CD14-positive monocyte (primary cell): ENCODE measurements at regions not wholly inside any gene's neighbourhood (a gene's known extent, or its start where the extent isn't known, plus 50 kb on each side); places are given as distances from the start of the nearest gene placed in this dataset.

Experiments used
- DNase-seq, 3 donors: peaks; one replicate each; pipeline ENCODE4 v3.0.0-alpha.2; 2011 to 2022
- H2AFZ ChIP-seq: 2 replicates; pipeline ENCODE4 v1.6.0; 2012; ENCODE audit warnings: mild to moderate bottlenecking, low read depth, low read length, inconsistent platforms; ENCODE audit not compliant: insufficient read depth, poor library complexity, severe bottlenecking
- H3K27ac ChIP-seq, 2 donors: 1 replicate in 1 of 2; 2 replicates in 1 of 2; pipeline ENCODE4 v1.5.1; 2012 to 2013; ENCODE audit warnings: low read length in 2 of 2, control low read depth in 1 of 2, inconsistent platforms in 1 of 2, low read depth in 1 of 2, mild to moderate bottlenecking in 1 of 2
- H3K27me3 ChIP-seq, 2 donors: one replicate each; pipeline versions ENCODE4 v1.6.0 to v1.6.1; 2011 to 2013; ENCODE audit warnings: low read length in 2 of 2; ENCODE audit not compliant: control insufficient read depth in 2 of 2, insufficient read depth in 2 of 2
- H3K36me3 ChIP-seq, 2 donors: replicated peaks in 1 of 2; 1 replicate in 1 of 2; 2 replicates in 1 of 2; pipeline versions ENCODE4 v1.5.1 to v1.6.1; 2012 to 2013; ENCODE audit warnings: low read length in 2 of 2, control low read depth in 1 of 2, inconsistent platforms in 1 of 2, mild to moderate bottlenecking in 1 of 2; ENCODE audit not compliant: insufficient read depth in 2 of 2, control insufficient read depth in 1 of 2
- H3K4me1 ChIP-seq, 2 donors: 1 replicate in 1 of 2; 2 replicates in 1 of 2; pipeline versions ENCODE4 v1.5.1 to v1.6.1; 2012 to 2013; ENCODE audit warnings: low read length in 2 of 2, control low read depth in 1 of 2, inconsistent platforms in 1 of 2, mild to moderate bottlenecking in 1 of 2, moderate library complexity in 1 of 2; ENCODE audit not compliant: insufficient read depth in 2 of 2, control insufficient read depth in 1 of 2
- H3K4me2 ChIP-seq: replicated peaks from 2 replicates; pipeline ENCODE3; 2012; ENCODE audit warnings: low read length, moderate library complexity, mild to moderate bottlenecking; ENCODE audit not compliant: poor library complexity, severe bottlenecking; ENCODE audit errors: extremely low read depth
- H3K4me3 ChIP-seq, 3 experiments: fragments of 200-600 bp in 1 of 3; sonication (generic) in 1 of 3; replicated peaks in 1 of 3; 1 replicate in 2 of 3; 2 replicates in 1 of 3; pipeline ENCODE4 v1.5.1; 2011 to 2013; ENCODE audit warnings: low read length in 3 of 3, mild to moderate bottlenecking in 3 of 3, control low read depth in 2 of 3, low read depth in 2 of 3, inconsistent platforms in 1 of 3, moderate library complexity in 1 of 3
- H3K79me2 ChIP-seq: 2 replicates; pipeline ENCODE4 v1.6.0; 2012; ENCODE audit warnings: mild to moderate bottlenecking, control low read depth, inconsistent platforms, low read length, moderate library complexity; ENCODE audit not compliant: insufficient read depth
- H3K9ac ChIP-seq: 2 replicates; pipeline ENCODE4 v1.6.0; 2017; ENCODE audit warnings: low read length, mild to moderate bottlenecking; ENCODE audit not compliant: insufficient read depth, poor library complexity, severe bottlenecking
- H3K9me3 ChIP-seq, 2 donors: replicated peaks in 1 of 2; 1 replicate in 1 of 2; 2 replicates in 1 of 2; pipeline versions ENCODE4 v1.5.1 to v1.6.1; 2012 to 2013; ENCODE audit warnings: low read length in 2 of 2, control low read depth in 1 of 2; ENCODE audit not compliant: control insufficient read depth in 1 of 2, insufficient read depth in 1 of 2
- H4K20me1 ChIP-seq: 2 replicates; pipeline ENCODE4 v1.6.0; 2012; ENCODE audit warnings: mild to moderate bottlenecking, low read length, control low read depth, moderate library complexity; ENCODE audit not compliant: insufficient read depth
- H3K27ac Mint-ChIP-seq, 7 donors: one replicate each; pipeline ENCODE4 v1.8.0; 2020; ENCODE audit warnings: mild to moderate bottlenecking in 7 of 7, mixed read lengths in 7 of 7, moderate library complexity in 6 of 7, inconsistent platforms in 2 of 7
- H3K27me3 Mint-ChIP-seq, 3 donors: one replicate each; pipeline ENCODE4 v1.8.0; 2021 to 2022; ENCODE audit warnings: low read depth in 3 of 3, mild to moderate bottlenecking in 3 of 3, mixed read lengths in 3 of 3, moderate library complexity in 3 of 3, inconsistent platforms in 1 of 3
- H3K36me3 Mint-ChIP-seq, 2 donors: one replicate each; pipeline ENCODE4 v1.8.0; 2020; ENCODE audit warnings: mixed read lengths in 2 of 2, inconsistent platforms in 1 of 2, mild to moderate bottlenecking in 1 of 2
- H3K4me1 Mint-ChIP-seq: one replicate; pipeline ENCODE4 v1.8.0; 2020; ENCODE audit warnings: mild to moderate bottlenecking, mixed read lengths
- H3K4me3 Mint-ChIP-seq, 2 donors: one replicate each; pipeline ENCODE4 v1.8.0; 2020; ENCODE audit warnings: mild to moderate bottlenecking in 2 of 2, mixed read lengths in 2 of 2, moderate library complexity in 1 of 2
- H3K9me3 Mint-ChIP-seq, 7 donors: one replicate each; pipeline ENCODE4 v1.8.0; 2020 to 2022; ENCODE audit warnings: mixed read lengths in 7 of 7, mild to moderate bottlenecking in 6 of 7, moderate library complexity in 6 of 7, inconsistent platforms in 2 of 7
- CTCF ChIP-seq: fragments of 200-600 bp; IDR thresholded peaks from one replicate; pipeline ENCODE4 v1.8.0; 2022; ENCODE audit warnings: antibody characterized with exemption, mild to moderate bottlenecking
- WGBS: methylation state at CpG from one replicate; pipeline ENCODE4 v1.1.5; 2013; ENCODE audit warnings: missing lambda C conversion rate; ENCODE audit not compliant: insufficient coverage; 5-methylcytosine and 5-hydroxymethylcytosine counted together
- intact Hi-C, 2 donors: fragments of 100-400 bp; cut with micrococcal nuclease; formaldehyde crosslinking; loops; one replicate each; pipeline versions ENCODE4 v1.15.0 to v1.15.1; 2023

- H3K4me1 ChIP-seq: no peaks in the 10 kb centered on the region
- DNase-seq: no peak
- no peaks in the 10 kb centered on the region for H3K79me2 ChIP-seq
- no peaks in the 10 kb centered on the region for H3K27me3 ChIP-seq
- no peak overlapping the region for H3K4me3 ChIP-seq
- no peak overlapping the region for H2AFZ ChIP-seq
- no peak overlapping the region for H3K27ac ChIP-seq
- peaks cover 0 to 5% (median 3%) of the 10 kb centered on the region in 3 donors for H3K27me3 Mint-ChIP-seq
- 89% methylated on average over 4 of the region's 5 CpGs for whole genome bisulfite sequencing
- no peaks in the 10 kb centered on the region for H3K36me3 Mint-ChIP-seq
- no peak overlapping the region for H3K4me2 ChIP-seq
- H3K9me3 ChIP-seq: no peaks in the 10 kb centered on the region
- no peaks in the 10 kb centered on the region for H4K20me1 ChIP-seq
- no peak for TF ChIP-seq CTCF
- intact Hi-C loops: no loop called here
- no peaks in the 10 kb centered on the region for H3K4me1 Mint-ChIP-seq
- no peaks in the 10 kb centered on the region for H3K36me3 ChIP-seq
- H3K4me3 Mint-ChIP-seq: no peak overlapping the region
- no peak overlapping the region for H3K9ac ChIP-seq
- H3K9me3 Mint-ChIP-seq: peaks cover 0 to 7% (median 0%) of the 10 kb centered on the region in 7 donors
- H3K27ac Mint-ChIP-seq: no peak overlapping the region
Measured at GRCh38 chr19:28424077-28424476, 788.9 kb downstream of the UQCRFS1 start.

GRCh38 chr19:28422791-28423650 lies 789.9 kb downstream of the UQCRFS1 start:
- no peak overlapping the region for H3K4me3 Mint-ChIP-seq
- no peak for DNase-seq
- H3K36me3 Mint-ChIP-seq: no peaks in the 10 kb centered on the region
- Histone ChIP-seq H3K4me2 (no peak overlapping the region), H3K9ac (no peak overlapping the region), H2AFZ (no peak overlapping the region), H3K4me1 (no peaks in the 10 kb centered on the region), H4K20me1 (no peaks in the 10 kb centered on the region), H3K4me3 (no peak overlapping the region), H3K9me3 (no peaks in the 10 kb centered on the region), H3K79me2 (no peaks in the 10 kb centered on the region), H3K27me3 (no peaks in the 10 kb centered on the region), H3K36me3 (no peaks in the 10 kb centered on the region), H3K27ac (no peak overlapping the region)
- no peaks in the 10 kb centered on the region for H3K4me1 Mint-ChIP-seq
- WGBS: 83% methylated on average over 1 of the region's 6 CpGs
- H3K27me3 Mint-ChIP-seq: peaks cover 0 to 5% (median 3%) of the 10 kb centered on the region in 3 donors
- intact Hi-C loops: no loop called here
- H3K9me3 Mint-ChIP-seq: peaks cover 0 to 9% (median 0%) of the 10 kb centered on the region in 7 donors
- H3K27ac Mint-ChIP-seq: no peak overlapping the region
- no peak for TF ChIP-seq CTCF
